ENCODE measurements at regions not wholly inside any gene's neighbourhood (a gene's known extent, or its start where the extent isn't known, plus 50 kb on each side); places are given as distances from the start of the nearest gene placed in this dataset.

GRCh38 chr3:176193032-176193730, 1004.1 kb downstream of the TBL1XR1 start:
- TF ChIP-seq CTCF (IDR thresholded peaks at IDR 0.05; ENCODE audit: insufficient read depth, low read depth, low read length), result no peak
- H3K27me3 ChIP-seq (ENCODE audit: control insufficient read depth, insufficient read depth, low read length), result no peaks in the 10 kb centered on the region
- no peaks in the 10 kb centered on the region for H3K36me3 ChIP-seq (ENCODE audit: control insufficient read depth, insufficient read depth, low read length)
- ChIA-PET POLR2A (no interaction called here), CTCF (no interaction called here)
- H3K4me3 ChIP-seq (ENCODE audit: low read depth, low read length), result no peak overlapping the region
- DNase-seq (ENCODE audit: low read depth), result no peak

DNA sequence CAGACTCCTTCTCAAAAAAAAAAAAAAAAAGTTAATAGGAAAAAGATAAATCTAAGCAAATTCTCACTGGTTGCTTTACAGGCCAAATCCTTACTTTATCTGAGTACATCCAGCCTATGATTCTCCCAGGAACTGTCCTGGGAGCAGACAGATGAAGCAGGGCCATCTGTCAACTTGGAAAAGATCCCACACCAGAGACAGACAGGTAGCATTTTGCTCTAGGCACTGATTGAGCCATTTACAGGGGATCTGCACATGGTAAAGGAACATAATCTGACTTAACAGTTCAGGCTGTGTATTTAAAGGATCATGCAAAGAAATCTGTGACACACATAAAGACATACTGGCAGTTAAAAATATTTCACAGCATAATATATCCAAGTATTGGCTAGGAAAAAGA, 1006.5 kb downstream of the TBL1XR1 start:
- no peak overlapping the region for H3K4me3 ChIP-seq (ENCODE audit: low read depth, low read length)
- DNase-seq (ENCODE audit: low read depth), result no peak
- ChIA-PET CTCF (interaction anchor here (0.6 kb wide), 1 partner anchor 748 kb away, joined by 3 read pairs; no protein-coding TSS in a partner anchor), POLR2A (no interaction called here)
- no peaks in the 10 kb centered on the region for H3K27me3 ChIP-seq (ENCODE audit: control insufficient read depth, insufficient read depth, low read length)
- TF ChIP-seq CTCF (IDR thresholded peaks at IDR 0.05; ENCODE audit: insufficient read depth, low read depth, low read length), result no peak
- no peaks in the 10 kb centered on the region for H3K36me3 ChIP-seq (ENCODE audit: control insufficient read depth, insufficient read depth, low read length)

DNA sequence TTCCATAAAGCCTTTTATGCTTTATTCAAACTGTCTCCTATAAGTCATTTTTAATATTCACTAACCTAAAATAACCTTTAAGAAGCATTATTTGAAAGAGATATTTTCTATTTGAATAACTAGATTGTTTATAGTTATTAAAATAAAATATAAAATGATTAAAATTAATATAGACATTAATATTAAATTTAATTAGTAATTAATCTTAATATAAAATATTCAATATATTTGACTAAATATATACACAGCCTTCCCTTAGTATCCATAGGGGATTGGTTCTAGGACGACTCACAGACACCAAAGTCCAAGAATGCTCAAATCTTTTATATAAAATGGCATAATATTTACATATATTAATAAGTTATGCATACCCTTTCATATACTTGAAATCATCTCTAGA, 1014.1 kb downstream of the TBL1XR1 start:
- no peaks in the 10 kb centered on the region for H3K36me3 ChIP-seq (ENCODE audit: control insufficient read depth, insufficient read depth, low read length)
- no peak overlapping the region for H3K4me3 ChIP-seq (ENCODE audit: low read depth, low read length)
- ChIA-PET POLR2A (no interaction called here), CTCF (no interaction called here)
- H3K27me3 ChIP-seq (ENCODE audit: control insufficient read depth, insufficient read depth, low read length), result no peaks in the 10 kb centered on the region
- DNase-seq (ENCODE audit: low read depth), result no peak
- TF ChIP-seq CTCF (IDR thresholded peaks at IDR 0.05; ENCODE audit: insufficient read depth, low read depth, low read length), result no peak

- POLR2A ChIA-PET, result no interaction called here
Measured at GRCh38 chr3:176174060-176174459, 1023.2 kb downstream of the TBL1XR1 start.

DNA sequence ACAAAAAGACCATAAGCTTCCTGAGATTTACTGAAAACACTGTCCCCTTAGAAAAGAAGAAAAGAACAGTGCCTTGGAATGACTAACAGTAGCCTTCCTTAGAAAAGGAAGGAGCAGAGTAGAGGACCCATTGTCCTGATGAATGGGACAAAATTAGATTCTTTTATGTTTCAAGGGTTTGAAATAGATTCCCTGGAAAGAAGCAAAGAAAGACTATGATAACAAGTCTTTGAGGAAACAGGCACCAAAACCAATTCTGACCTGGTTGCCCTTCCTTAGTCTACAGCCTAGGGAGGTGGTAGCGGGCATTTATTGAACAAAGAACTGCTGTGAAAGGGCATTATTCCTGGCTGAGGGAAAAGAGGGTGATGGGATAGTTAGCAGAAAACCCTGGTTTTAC, 1024.8 kb downstream of the TBL1XR1 start:
- Histone ChIP-seq H3K27me3 (ENCODE audit: control insufficient read depth, insufficient read depth, low read length) (no peaks in the 10 kb centered on the region), H3K36me3 (ENCODE audit: control insufficient read depth, insufficient read depth, low read length) (no peaks in the 10 kb centered on the region), H3K4me3 (ENCODE audit: low read depth, low read length) (no peak overlapping the region)
- DNase-seq (ENCODE audit: low read depth), result no peak
- ChIA-PET POLR2A (no interaction called here), CTCF (no interaction called here)
- no peak for TF ChIP-seq CTCF (IDR thresholded peaks at IDR 0.05; ENCODE audit: insufficient read depth, low read depth, low read length)

More at GRCh38 chr3:176174060-176174459, 1023.2 kb downstream of the TBL1XR1 start:
- CTCF ChIA-PET, result no interaction called here
- Histone ChIP-seq H3K4me3 (ENCODE audit: low read depth, low read length) (no peak overlapping the region), H3K27me3 (ENCODE audit: control insufficient read depth, insufficient read depth, low read length) (no peaks in the 10 kb centered on the region), H3K36me3 (ENCODE audit: control insufficient read depth, insufficient read depth, low read length) (no peaks in the 10 kb centered on the region)
- no peak for TF ChIP-seq CTCF (IDR thresholded peaks at IDR 0.05; ENCODE audit: insufficient read depth, low read depth, low read length)
- DNase-seq (ENCODE audit: low read depth), result no peak
